Skin of body (tissue), 1 donor: ENCODE measurements at regions not wholly inside any gene's neighbourhood (a gene's known extent, or its start where the extent isn't known, plus 50 kb on each side); places are given as distances from the start of the nearest gene placed in this dataset.
"Not testable (repeated sequence)": the region's sequence is repeated elsewhere in the genome, so short reads cannot be mapped to it uniquely, and the experiment has no call there.

Source experiments
- DNase-seq: peaks from one replicate; lab custom pipeline; 2025; lab: John Stamatoyannopoulos, UW

DNA sequence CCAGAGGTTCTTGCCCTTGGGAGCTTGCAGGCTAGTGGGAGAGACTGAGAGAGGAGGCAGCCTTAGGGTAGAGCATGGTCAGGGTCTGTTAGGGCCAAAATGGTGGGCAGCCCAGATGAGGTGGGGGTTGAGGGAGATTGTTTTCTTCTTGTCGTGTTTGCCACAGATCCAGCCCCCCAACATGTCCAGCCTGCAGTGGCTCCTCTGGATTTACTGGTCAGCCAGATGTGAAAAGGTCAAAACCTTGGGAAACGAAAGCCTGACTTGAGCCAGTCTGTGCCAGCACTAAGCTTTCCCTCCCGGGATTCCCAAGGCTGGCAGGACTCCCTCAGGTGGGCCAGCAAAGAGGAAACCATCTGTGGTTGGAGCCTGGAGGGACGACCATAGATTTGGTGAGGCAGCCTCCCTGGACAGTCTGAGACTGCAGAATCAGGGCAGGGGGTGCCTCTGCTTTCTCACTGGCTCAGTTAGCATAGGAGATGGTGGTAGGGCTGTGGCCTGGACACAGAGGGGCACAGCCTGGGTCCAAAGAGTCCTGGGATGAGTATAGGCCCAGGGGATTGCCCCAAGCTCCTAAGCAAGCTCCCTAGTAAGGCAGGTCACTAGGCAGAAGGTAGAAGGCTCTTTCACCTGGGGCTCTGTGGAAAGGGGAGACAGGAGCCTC is 51.2 kb upstream of the PRR23C start:
- no peak for DNase-seq

- no peak for DNase-seq
Observed at GRCh38 chr3:139096670-139097069, 52.0 kb upstream of the PRR23C start.

- DNase-seq: no peak
Observed at GRCh38 chr3:139098391-139098790, 53.7 kb upstream of the PRR23C start.

- no peak for DNase-seq
Observed at GRCh38 chr3:139099968-139100817, 55.5 kb upstream of the PRR23C start.

- no peak for DNase-seq
Observed at GRCh38 chr3:139100821-139101220, 56.1 kb upstream of the PRR23C start.

DNA sequence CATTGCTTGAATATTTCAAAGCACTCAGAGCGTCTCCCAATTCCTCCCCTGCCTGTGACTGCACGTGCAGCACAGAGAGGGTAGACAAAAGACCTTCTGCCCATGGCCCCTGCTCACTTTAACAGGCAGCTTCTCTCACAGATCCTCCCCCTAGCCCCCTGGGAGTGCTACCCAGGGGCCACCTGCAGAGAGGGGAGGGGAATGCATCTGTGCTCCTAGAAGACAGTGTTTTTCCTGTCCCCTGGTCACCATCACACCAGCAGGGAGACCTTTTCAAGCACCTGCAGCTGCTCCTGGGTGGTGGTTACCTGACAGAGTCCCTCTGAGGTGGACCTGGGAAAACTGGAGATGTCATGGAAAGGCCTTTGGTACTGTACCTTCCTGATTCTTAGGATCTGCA is 56.7 kb upstream of the PRR23C start:
- no peak for DNase-seq

GRCh38 chr3:139103484-139103883 is 58.8 kb upstream of the PRR23C start:
- no peak for DNase-seq

- DNase-seq: no peak
Observed at GRCh38 chr3:139104062-139104461, 59.4 kb upstream of the PRR23C start.

DNA sequence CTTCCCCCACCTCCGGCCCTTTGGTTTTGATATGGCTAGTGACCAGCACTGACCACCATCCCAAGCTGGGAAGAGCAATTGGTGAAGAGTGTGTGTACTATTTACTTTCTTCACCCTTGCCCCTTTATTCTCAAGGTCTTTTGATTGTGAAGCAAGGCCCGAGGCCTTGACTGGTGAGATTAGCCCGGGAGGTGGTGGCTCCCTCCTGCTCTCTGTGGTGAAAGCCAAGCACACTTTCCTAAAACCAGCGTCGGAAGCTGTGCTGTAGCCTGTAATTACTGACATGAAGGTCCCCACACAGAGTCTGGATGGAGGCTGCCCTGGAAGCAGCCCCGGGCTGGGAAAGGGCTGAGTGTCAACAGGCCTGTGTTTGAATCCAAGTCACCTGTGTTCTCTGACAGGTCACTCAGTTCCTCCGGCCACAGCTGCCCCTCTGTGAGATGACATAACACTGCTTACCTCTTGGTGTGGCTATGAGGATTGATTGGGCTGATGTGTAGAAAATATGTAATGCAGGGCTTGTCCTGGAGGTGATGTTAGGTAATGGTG is 60.5 kb upstream of the PRR23C start:
- DNase-seq: no peak

DNA sequence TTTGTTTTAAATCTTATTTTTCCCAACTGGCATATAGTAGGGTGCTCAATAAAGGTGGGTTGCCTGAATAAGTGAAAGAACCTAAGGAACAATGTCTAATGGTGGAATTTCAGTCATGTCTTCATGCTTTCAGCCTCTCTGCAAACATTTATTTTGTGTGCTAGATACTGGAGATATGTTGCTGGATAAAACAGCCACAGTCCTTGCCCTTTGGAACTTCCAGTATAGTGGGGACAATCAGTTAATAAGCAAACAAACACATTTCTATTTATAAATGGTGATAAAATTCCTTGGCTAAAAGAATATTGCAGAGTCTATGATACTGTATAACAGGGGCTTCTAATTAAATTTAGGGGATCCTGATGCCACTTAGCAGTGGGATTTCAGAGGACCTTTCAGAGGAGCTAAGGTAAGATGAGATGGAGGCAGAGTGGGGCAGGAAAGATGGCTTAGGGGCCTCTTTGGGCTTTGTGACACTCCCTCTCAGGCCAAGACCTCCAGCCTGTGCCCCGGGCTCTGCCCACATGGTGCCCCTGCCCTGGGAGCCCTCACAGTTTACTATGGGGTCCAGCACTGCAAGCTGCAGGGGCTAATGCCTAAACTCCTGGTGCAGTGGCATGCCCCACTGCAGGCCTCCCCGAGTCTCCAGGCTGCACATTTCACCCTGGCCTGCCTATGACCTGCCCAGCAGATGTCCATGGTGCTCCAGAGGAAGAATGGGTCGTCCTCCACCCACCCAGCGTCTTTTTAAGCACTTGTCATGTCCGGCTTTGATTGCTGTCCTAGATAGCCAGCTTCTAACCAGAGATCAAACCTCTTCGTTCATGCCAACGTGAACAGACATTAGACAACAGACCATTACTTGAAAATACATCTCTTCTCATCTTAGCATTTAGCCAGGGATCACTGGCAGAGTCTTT is 61.6 kb upstream of the PRR23C start:
- DNase-seq: no peak

DNA sequence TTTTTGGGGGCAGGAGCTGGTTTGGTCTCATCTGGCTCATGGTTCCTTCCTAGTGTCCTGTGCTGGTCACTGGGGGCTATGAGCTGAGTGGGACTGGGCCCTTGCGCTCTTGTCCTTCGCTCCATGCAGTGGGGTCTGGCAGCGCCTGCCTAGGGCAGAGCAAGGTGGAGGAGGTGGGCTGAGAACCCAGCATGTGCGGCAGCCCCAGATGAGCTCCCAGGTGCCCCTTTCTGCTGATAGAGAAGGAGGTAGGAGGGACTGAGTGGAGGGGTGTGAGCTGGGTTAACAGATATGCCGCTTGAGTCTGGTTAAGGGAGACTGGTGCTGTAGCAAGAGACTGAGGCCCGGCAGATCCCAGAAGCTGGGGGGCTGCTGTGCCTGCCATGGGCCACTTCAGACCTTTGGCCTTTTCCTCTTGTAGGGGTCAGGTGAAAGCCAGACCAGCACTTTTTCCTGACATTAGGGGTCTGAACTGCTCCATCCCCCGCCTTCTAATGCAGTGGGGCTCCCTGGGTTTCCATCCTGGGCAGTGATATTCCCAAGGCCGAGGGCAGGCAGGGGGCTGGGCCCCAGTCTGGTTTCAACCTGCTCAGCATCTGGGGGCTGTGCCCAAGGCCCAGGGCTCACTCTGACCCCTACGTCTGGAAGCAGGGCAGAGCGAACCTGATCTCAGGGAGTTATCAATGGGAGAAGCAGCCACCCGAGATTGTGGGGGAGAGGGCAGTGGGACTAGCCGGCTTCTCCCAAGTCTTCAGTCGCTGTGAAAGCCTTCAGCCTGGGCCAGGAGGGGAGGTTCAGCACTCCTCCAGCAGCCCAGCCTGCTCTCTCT is 62.9 kb upstream of the PRR23C start:
- no peak for DNase-seq

DNA sequence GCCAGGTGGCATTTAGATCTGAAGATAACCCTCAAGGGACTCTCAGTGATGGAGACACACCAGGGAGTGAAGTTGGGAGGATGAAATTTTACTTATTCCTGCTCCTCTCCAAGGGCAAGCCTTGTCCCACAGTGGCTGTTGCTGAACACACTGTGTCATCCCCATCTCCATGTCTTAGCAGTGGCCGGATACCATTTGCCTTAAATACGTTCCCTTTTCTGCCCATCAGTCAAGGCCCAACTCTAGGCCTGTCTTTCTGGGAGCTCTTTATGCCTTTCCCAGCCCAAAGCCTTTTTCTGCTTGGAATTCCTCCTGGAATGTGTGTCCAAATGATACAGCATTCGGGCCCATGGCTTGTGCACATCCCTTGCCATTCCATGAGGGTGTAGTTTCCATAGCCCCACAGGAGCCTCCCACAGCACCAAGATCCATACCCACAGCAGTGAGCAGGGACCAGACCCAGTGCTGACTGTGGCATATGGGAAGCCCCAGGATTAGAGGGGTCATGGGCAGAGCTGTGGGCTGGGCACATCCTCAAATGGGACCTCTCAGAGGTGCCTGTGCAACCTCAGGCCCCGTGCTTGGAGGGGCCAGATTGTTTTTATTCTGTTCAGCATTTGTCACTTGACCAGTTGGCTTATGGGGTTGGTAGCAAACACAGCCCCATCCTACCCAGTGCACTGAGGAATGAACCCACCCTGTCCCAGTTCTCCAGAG is 63.7 kb upstream of the PRR23C start:
- DNase-seq: no peak

DNA sequence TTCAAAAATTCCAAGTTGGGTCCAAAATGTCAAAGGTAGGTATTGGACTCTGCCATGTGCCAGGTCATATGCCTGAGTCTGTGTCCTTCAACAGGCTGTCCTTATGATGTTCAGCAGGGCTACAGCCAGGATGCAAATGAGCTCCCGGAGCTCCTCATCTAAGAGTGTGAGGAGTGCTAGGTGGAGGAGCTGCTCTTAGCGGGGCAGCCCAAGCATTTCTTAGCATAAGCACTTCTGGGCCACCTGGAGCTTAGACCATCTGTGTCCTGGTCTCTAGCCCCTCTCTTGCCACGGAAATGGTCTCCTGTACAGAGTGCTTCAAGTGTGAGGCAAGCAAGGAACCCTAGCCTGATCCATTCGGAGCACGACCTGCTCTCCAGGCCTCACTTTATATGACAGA is 64.6 kb upstream of the PRR23C start:
- no peak for DNase-seq

- no peak for DNase-seq
Observed at GRCh38 chr3:139110072-139110830, 65.6 kb upstream of the PRR23C start.

GRCh38 chr3:139110929-139111328 is 66.2 kb upstream of the PRR23C start:
- DNase-seq: not testable (repeated sequence)

DNA sequence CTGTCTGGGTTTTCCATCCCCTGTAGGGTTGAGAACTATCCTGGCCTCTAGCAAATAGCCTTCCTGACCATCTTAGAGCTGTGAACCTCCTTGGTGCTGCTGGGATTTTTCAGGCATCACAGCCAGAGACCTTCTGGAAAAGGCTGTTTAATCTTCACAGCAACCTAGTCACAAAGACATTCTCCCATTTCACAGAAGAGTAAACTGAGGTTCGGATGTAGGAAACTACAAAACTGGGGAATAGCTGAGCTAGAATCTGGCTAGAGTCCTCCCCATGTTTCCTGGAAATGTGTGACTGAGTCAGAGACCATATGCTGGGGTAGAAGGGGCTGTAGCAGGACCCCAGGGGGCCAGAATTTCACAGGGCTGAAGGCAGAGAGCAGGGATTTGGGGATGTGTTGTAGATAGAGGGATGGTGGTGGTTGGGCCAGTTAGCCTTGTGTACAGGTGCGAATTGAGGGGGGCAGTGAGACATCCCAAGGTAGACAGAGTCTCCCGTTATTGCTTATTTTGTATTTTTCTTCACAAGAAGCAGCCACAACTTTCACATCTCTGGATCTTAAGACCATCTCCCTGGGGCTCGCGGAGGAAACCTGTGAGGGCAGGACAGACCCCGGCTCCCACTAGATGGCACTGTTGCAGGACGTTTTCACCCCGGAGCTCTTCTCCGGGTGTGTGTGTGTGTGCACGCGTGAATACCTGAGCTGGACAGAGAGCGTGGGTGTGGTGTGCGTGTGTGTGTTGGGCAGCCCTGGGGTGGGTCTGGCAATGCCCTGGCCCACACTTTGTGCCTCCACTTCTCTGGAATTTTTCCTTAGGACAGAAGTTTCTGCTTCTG is 66.9 kb upstream of the PRR23C start:
- DNase-seq: no peak

- DNase-seq: no peak
Observed at GRCh38 chr3:139112230-139112558, 67.5 kb upstream of the PRR23C start.

GRCh38 chr3:139113231-139113992 is 68.7 kb upstream of the PRR23C start:
- no peak for DNase-seq
